Astrocyte of the cerebellum (primary cell): ENCODE measurements at regions not wholly inside any gene's neighbourhood (a gene's known extent, or its start where the extent isn't known, plus 50 kb on each side); places are given as distances from the start of the nearest gene placed in this dataset.

ENCODE experiments used
- DNase-seq: peaks from one replicate; pipeline ENCODE4 v3.0.0-alpha.2; 2011; ENCODE audit warnings: low read depth
- H3K4me3 ChIP-seq: 2 replicates; pipeline ENCODE4 v1.5.1; 2011; ENCODE audit warnings: mild to moderate bottlenecking, low read depth, low read length, moderate library complexity
- in situ Hi-C: cut with HindIII; loops from 2 replicates; pipeline ENCODE4 v1.10.0; 2017; ENCODE audit warnings: low sequenced_read_pairs
- TF ChIP-seq, protein P1 (sequence below): IDR thresholded peaks from 2 replicates; pipeline ENCODE4 v1.5.1; 2012; ENCODE audit warnings: low read length, low read depth, moderate library complexity, mild to moderate bottlenecking; ENCODE audit errors: missing control alignments

DNA sequence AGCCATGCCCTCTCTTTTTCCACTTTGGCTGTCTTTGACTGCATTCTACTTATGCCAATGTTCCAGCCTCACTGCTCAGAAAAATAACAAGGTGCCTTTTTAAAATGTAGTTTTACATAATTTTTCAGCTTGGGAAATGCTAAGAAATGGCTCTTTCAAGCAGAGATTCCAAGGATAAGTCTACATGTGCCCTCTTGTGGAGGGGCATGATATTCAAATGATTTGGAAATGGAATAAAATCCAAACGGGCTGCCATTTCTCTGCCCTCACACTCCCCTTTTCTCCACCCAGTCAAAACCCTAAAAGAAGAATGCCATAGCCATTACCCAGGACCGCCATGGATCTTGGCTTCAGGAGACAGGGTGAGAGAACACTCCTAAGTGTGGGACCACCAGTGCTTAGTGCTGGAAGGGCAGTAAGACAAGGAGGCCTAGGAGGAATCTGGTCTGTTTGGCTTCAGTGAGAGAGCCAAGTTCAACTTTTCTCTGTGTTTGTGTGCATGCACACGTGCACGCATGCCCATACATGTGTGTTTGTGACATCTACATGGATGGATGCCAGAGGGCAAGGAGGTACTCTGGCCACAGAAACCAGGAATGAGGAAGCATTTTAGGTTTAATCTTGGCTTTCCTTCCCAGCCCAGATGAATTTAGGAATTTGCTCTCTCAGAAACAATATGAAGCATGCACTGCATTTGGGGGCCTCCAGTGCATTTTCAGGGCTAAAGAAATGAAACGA is 174.0 kb upstream of the SLC14A2 start:
- in situ Hi-C loops, result loop anchor here (5.0 kb wide), 1 partner anchor 39 kb away; no protein-coding TSS in a partner anchor
- DNase-seq, result no peak
- no peak overlapping the region for H3K4me3 ChIP-seq
- TF ChIP-seq, protein P1, sequence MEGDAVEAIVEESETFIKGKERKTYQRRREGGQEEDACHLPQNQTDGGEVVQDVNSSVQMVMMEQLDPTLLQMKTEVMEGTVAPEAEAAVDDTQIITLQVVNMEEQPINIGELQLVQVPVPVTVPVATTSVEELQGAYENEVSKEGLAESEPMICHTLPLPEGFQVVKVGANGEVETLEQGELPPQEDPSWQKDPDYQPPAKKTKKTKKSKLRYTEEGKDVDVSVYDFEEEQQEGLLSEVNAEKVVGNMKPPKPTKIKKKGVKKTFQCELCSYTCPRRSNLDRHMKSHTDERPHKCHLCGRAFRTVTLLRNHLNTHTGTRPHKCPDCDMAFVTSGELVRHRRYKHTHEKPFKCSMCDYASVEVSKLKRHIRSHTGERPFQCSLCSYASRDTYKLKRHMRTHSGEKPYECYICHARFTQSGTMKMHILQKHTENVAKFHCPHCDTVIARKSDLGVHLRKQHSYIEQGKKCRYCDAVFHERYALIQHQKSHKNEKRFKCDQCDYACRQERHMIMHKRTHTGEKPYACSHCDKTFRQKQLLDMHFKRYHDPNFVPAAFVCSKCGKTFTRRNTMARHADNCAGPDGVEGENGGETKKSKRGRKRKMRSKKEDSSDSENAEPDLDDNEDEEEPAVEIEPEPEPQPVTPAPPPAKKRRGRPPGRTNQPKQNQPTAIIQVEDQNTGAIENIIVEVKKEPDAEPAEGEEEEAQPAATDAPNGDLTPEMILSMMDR, result peak; percentile 18

DNA sequence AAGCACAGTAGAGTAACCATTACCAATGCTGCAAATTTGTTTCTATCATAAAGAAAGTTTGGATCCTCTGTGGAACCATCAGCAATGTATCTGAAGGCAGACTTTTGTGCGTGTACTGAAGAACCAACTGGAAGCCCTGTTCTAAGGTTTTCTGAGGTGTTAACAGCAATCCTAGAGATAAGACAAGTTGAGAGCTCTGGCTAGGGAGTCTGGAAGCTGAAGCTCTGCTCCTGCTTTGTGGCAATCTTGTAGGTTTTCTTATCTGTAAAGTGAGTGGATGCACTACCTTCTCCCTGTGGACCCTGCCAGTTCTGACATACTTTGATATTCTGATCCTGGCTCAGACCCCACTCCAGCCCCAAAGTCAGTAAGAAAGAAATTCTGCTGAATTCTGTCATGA is 171.2 kb upstream of the SLC14A2 start:
- TF ChIP-seq, protein P1, result no peak
- no peak for DNase-seq
- H3K4me3 ChIP-seq, result no peak overlapping the region
- in situ Hi-C loops, result loop anchor here (5.0 kb wide), 1 partner anchor 42 kb away; no protein-coding TSS in a partner anchor

DNA sequence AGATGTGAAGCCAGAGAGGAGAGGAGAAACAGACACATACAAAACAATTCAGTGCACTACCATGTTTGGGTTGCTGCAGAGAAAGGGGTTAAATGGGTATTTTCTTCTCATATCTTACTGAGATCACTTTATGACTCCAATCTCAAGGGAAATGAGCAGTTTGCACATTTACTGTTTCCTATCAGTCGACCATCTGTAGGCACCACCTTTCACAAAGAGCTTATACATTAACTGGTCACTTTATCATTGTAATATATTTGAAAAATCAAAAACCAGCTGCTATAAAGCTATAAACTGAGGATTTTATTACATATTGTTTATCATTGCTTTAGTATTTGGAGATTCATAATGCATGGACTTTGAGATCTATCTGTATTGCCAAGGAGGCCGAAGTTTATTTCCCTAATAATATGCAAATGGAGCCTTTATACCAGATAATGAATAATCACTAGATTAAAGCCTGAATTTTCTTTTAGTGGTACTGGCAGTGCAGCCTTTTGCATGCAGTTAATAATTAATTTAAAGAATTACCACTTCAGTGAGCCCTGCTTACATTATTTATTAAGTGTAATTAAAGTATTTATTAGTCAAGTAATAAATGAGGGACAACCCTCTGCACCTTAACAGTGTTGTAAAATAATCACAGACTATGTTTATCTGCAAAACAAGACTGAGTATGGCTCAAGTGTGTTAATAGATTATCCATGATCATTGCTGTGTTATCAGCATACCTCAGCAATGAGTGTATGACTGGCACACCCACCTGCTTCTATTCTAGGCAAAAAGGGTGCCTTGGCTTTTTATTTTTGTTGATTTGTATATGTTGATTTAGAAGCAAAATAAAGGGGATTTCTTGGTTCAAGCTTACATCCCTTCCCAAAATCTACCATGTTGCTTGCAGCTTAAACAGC is 167.7 kb upstream of the SLC14A2 start:
- in situ Hi-C loops, result no loop called here
- DNase-seq, result no peak
- TF ChIP-seq, protein P1, result no peak
- no peak overlapping the region for H3K4me3 ChIP-seq

DNA sequence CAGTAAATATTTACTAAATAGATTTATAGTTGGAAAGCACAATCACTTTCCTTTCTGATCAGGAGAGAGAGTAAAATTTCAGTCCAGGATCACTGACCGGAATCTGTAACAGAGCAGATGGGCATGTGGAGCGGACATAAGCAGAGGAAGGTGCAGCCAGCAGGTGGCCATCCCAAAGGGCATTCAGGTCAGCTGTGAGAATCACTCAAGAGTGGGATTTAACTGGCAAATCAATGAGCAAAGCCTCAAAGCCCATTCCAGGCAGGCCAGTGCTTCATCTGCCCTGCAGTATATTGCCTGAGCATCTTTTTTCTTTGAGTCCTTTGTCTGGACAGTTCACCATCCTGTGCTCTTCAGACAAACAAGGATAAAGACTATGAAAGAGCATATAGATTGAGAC is 166.4 kb upstream of the SLC14A2 start:
- no peak for DNase-seq
- no peak overlapping the region for H3K4me3 ChIP-seq
- in situ Hi-C loops, result no loop called here
- TF ChIP-seq, protein P1, result no peak

DNA sequence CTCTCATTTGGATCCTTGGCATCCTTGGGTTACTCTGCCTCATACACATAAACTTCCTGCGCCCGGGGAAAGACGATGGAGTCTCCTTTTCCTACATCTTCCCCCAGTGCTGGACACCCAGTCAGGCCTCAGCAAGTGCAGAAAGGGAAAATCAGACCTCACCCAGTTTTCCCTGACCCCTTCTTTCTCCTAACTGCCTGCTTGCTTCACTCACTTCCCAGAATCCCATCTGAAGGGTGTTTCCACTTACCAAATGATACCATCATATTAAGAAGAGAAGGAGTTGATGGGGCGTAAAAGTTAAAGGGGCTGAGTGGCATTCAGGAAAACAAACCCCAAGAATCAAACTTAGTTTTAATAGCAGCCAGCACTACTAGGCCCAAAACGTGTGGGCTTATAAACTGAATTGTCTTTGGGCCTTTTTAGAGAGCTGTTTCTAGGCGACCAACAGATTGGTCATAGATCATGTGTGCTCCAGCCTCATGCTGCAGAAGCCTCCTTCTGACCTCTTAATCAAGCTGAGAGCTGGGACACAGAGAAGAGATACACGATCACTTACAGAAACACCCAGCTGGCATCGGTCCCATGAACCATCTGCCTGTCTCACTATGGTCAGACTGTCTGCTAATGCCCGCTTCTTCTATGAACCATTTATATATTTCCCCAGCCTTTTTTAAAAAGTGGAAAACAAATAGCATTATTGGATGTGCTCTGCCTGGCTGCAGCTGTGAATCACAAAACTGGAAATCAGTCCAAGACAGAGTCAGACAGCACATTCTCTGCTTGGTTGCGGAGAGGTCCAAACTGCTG is 165.7 kb upstream of the SLC14A2 start:
- no peak for DNase-seq
- no peak overlapping the region for H3K4me3 ChIP-seq
- TF ChIP-seq, protein P1, result no peak
- in situ Hi-C loops, result no loop called here
